Neural cell (in vitro differentiated cells): ENCODE measurements at regions not wholly inside any gene's neighbourhood (a gene's known extent, or its start where the extent isn't known, plus 50 kb on each side); places are given as distances from the start of the nearest gene placed in this dataset.

Experiments used
- EZH2 ChIP-seq: fragments of 200-600, 300-800 bp; shearing (Covaris generic), sonication (generic); IDR thresholded peaks from 2 replicates; pipeline ENCODE4 v1.6.1; 2014; ENCODE audit warnings: antibody characterized with exemption, low read length, borderline replicate concordance, mild to moderate bottlenecking; ENCODE audit not compliant: insufficient read depth, poor library complexity, severe bottlenecking
- TF ChIP-seq, protein P1 (sequence below): fragments of 450-650 bp; IDR thresholded peaks from 2 replicates; pipeline ENCODE4 v1.5.1; 2014; ENCODE audit warnings: antibody characterized with exemption, mild to moderate bottlenecking, moderate library complexity; ENCODE audit not compliant: poor library complexity, severe bottlenecking

DNA sequence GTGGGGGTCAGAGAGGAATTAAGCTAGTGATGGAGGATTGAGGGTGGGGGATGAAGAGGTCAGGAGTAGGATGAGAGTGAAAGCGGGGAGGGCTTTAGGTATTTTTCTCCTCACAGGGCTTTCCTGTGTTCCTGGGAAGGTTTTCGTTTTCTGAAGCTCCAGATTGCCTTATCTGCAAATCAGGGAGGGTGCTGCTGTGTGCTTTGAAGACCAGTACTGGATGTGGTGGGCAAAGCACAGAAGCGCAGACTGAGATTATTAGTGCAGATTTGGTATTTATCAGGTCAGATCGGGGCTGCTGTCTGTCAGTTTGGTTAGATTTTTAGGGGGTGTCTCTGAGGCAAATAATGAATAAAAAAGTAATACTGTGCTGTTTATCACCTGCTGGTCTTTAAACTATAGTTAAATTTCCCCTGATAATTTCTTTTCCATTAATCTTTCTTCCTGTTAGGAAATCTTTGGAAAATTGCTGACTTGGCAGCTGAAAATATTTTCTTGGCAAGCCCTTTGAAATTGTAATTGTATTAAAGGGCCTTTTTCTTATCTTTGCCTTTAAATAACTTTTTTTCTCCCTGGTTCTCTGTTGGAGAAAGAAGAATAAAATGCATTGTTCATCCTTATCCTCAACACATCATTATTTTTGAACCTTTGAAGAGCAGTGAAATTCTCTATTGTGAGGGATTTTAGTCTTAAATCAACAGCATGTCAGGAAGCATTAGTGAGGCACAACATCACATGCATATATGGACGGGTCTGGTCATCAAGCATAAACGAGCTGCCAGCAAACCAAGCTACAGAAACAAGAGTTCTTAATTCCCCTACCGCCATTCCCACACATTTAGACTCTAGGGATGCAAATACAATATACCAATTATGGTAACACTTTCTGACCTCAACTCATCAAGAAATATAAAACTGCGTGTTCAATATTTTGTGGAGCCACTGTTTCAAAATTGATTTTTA is 139.6 kb downstream of the S1PR1 start:
- TF ChIP-seq, protein P1, sequence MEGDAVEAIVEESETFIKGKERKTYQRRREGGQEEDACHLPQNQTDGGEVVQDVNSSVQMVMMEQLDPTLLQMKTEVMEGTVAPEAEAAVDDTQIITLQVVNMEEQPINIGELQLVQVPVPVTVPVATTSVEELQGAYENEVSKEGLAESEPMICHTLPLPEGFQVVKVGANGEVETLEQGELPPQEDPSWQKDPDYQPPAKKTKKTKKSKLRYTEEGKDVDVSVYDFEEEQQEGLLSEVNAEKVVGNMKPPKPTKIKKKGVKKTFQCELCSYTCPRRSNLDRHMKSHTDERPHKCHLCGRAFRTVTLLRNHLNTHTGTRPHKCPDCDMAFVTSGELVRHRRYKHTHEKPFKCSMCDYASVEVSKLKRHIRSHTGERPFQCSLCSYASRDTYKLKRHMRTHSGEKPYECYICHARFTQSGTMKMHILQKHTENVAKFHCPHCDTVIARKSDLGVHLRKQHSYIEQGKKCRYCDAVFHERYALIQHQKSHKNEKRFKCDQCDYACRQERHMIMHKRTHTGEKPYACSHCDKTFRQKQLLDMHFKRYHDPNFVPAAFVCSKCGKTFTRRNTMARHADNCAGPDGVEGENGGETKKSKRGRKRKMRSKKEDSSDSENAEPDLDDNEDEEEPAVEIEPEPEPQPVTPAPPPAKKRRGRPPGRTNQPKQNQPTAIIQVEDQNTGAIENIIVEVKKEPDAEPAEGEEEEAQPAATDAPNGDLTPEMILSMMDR = no peak
- TF ChIP-seq EZH2 = no peak
